ENCODE measurements at regions not wholly inside any gene's neighbourhood (a gene's known extent, or its start where the extent isn't known, plus 50 kb on each side); places are given as distances from the start of the nearest gene placed in this dataset.

DNA sequence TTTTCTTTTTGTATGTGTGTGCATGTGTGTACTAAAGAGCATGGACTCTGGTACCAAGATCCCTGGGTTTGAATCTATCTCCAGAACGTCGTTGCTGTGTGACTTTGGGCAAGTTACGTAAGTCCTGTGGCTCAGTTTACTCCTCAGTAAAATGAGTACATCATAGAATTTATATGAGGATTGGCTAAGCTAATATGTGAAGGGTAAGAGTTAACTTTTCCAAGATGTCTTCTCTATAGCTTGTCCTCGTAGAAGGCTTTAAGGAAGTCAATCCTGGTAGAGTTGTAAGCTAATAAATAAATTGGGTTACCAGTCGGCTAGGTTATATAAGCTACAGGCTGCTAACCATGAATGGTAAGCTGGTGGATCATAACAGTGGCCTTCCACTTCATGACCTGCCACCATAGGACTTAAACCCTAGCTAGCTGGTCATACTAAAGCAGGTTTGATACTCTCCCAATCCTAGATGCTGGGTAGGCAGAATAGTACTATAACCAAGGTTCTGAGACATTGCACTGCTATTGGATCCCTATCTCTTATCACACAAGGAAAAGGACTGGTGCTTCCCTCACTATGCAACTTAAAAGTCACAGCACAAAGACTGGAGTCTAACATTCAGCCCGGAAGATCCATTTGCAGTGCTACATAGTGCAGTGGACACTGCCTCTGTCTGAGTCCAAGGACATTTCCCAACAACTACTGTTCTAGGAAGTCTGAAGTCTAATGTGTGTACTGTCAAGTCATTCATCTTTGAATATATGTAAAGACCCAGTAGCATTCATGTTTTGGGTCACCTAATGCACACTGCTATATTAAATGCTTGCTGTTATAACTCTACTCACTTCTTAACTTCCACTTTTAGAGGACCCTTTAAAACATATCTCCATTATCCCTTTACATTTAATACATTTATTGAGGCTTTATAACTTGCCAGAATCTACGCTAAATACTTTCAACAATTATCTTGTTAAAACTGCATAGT, 156.2 kb downstream of the CRPPA start:
- no peak overlapping the region for H2AFZ ChIP-seq (replicated peaks; ENCODE audit: low read length, poor library complexity)
- no peak overlapping the region for H2AK5ac ChIP-seq (ENCODE audit: low read depth, low read length)
- no peaks in the 10 kb centered on the region for H3K79me1 ChIP-seq (ENCODE audit: low read depth in 1 of 2, low read length in 2 of 2)
- ATAC-seq (ENCODE audit: low read depth) (no peak), DNase-seq (no peak)
- no peaks in the 10 kb centered on the region for H4K20me1 ChIP-seq (ENCODE audit: insufficient read depth, low read length)
- H3K4me1 ChIP-seq (ENCODE audit: control insufficient read depth, insufficient read depth, low read length): no peaks in the 10 kb centered on the region
- no peak overlapping the region for H3K4me3 ChIP-seq (ENCODE audit: insufficient read depth, low read depth, low read length)
- no peak overlapping the region for H2AK9ac ChIP-seq (replicated peaks; ENCODE audit: low read depth, low read length, poor library complexity)
- TF ChIP-seq, protein P1, sequence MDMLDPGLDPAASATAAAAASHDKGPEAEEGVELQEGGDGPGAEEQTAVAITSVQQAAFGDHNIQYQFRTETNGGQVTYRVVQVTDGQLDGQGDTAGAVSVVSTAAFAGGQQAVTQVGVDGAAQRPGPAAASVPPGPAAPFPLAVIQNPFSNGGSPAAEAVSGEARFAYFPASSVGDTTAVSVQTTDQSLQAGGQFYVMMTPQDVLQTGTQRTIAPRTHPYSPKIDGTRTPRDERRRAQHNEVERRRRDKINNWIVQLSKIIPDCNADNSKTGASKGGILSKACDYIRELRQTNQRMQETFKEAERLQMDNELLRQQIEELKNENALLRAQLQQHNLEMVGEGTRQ (IDR thresholded peaks at IDR 0.05; ENCODE audit: low read depth, low read length): no peak
- TF ChIP-seq ELK1 (IDR thresholded peaks at IDR 0.05; ENCODE audit: borderline replicate concordance, low read depth, low read length) (no peak), FOS (IDR thresholded peaks at IDR 0.05; ENCODE audit: low read depth, low read length) (no peak), CTCF (conservative IDR thresholded peaks at IDR 0.05; ENCODE audit: low read depth, low read length) (no peak), NFE2L2 (IDR thresholded peaks at IDR 0.05; ENCODE audit: low read depth, low read length) (no peak), SMC3 (IDR thresholded peaks at IDR 0.05; ENCODE audit: low read depth, low read length) (no peak)
- ChIA-PET CTCF (no interaction called here), POLR2A (ENCODE audit: unreplicated experiment) (no interaction called here)
- intact Hi-C loops (cut with micrococcal nuclease): no loop called here
- in situ Hi-C loops (cut with MboI; ENCODE audit: low sequenced_read_pairs): no loop called here
- no peak overlapping the region for H4K91ac ChIP-seq (ENCODE audit: insufficient read depth, low read depth, low read length)
- H3K9ac ChIP-seq (ENCODE audit: low read depth, low read length): no peak overlapping the region
- no peak overlapping the region for H2BK20ac ChIP-seq (ENCODE audit: low read depth, low read length)
- dilution Hi-C loops (cut with HindIII; ENCODE audit: low sequenced_read_pairs, unreplicated experiment): no loop called here
- H3K9me1 ChIP-seq (ENCODE audit: insufficient read depth, low read length): no peaks in the 10 kb centered on the region
- no peak overlapping the region for H3K18ac ChIP-seq (ENCODE audit: low read depth, low read length)
- H3K23ac ChIP-seq (ENCODE audit: low read depth, low read length): no peak overlapping the region
- no peaks in the 10 kb centered on the region for H3K9me3 ChIP-seq (ENCODE audit: control insufficient read depth, insufficient read depth, low read length)
- no peak overlapping the region for H4K8ac ChIP-seq (ENCODE audit: low read depth in 2 of 2, low read length in 2 of 2)
- no CpG with 5 or more reads among the region's 7 CpGs for WGBS, 2 experiments (ENCODE audit: extremely low coverage in 2 of 2, insufficient read length in 1 of 2)
- H3K4ac ChIP-seq (ENCODE audit: low read depth, low read length): no peak overlapping the region
- no peak overlapping the region for H2BK120ac ChIP-seq (ENCODE audit: low read depth, low read length)
- no peak overlapping the region for H3K27ac ChIP-seq (ENCODE audit: insufficient read depth, low read length)
- H3K27me3 ChIP-seq (ENCODE audit: control insufficient read depth, insufficient read depth, low read length): no peaks in the 10 kb centered on the region
- no peak overlapping the region for H2BK5ac ChIP-seq (ENCODE audit: low read depth, low read length, poor library complexity, severe bottlenecking)
- H3K36me3 ChIP-seq (ENCODE audit: control insufficient read depth, insufficient read depth, low read length): no peaks in the 10 kb centered on the region
- no peak overlapping the region for H2BK15ac ChIP-seq (ENCODE audit: low read depth, low read length)
- no peak overlapping the region for H3K56ac ChIP-seq (ENCODE audit: extremely low read depth, insufficient read depth, low read length)
- H3K14ac ChIP-seq (replicated peaks; ENCODE audit: low read depth, low read length): no peak overlapping the region
- BruUV-seq (replicated peaks): no TSS peak
- H4K5ac ChIP-seq (ENCODE audit: low read depth, low read length): no peak overlapping the region
- H3K4me2 ChIP-seq (ENCODE audit: low read depth, low read length): no peak overlapping the region
